EH (cell line): ENCODE measurements at regions not wholly inside any gene's neighbourhood (a gene's known extent, or its start where the extent isn't known, plus 50 kb on each side); places are given as distances from the start of the nearest gene placed in this dataset.

Source experiments
- DNase-seq: peaks from one replicate; pipeline ENCODE4 v3.0.0-alpha.2; 2015; ENCODE audit warnings: low read depth

- DNase-seq = no peak
Observed at GRCh38 chr5:153135411-153135810, 355.1 kb upstream of the GRIA1 start.

GRCh38 chr5:153136910-153137614, 353.4 kb upstream of the GRIA1 start:
- DNase-seq = no peak

- DNase-seq = peak; percentile 49
Observed at GRCh38 chr5:153147891-153148623, 342.4 kb upstream of the GRIA1 start.

- DNase-seq = no peak
Observed at GRCh38 chr5:153148624-153148976, 341.9 kb upstream of the GRIA1 start.

DNA sequence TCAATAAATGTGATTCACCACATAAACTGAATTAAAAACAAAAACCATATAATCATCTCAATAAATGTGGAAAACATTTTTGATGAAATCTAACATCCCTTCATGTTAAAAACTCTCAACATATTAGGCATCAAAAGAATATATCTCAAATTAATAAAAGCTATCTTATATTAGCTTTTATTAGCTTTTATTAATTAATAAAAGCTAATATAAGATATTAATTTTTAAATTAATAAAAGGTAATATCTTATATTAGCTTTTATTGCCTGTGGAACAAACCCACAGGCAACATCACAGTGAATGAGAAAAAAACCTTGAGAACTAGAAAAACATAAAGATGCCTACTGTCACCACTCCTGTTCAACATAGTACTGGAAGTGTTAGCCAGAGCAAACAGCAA, 338.9 kb upstream of the GRIA1 start:
- DNase-seq = no peak

GRCh38 chr5:153153086-153153485, 337.4 kb upstream of the GRIA1 start:
- peak; percentile 72 for DNase-seq

- peak; percentile 74 for DNase-seq
Observed at GRCh38 chr5:153157156-153157555, 333.3 kb upstream of the GRIA1 start.

DNA sequence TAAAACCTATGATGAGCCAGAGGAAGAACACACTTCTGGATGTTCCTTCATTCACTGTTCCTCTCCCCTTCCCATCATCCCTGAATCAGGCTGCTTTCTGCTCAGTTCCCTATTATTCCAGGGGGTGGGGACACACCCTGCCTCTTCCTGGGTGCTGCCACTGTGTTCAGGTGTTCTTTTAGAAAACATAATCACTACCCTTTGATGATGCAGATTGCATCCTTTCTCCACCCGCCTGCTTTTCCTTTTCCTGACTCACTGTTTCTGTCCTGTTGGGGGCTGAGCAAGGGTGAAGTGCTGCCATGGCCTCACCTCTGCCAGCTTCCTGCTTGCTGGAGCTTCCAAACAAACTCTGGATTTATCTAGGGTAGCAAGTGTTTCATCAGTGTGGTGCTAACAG, 331.9 kb upstream of the GRIA1 start:
- no peak for DNase-seq

- peak; percentile 68 for DNase-seq
Observed at GRCh38 chr5:153159616-153160015, 330.9 kb upstream of the GRIA1 start.

GRCh38 chr5:153168241-153168640, 322.2 kb upstream of the GRIA1 start:
- no peak for DNase-seq

- no peak for DNase-seq
Observed at GRCh38 chr5:153187503-153187902, 303.0 kb upstream of the GRIA1 start.

DNA sequence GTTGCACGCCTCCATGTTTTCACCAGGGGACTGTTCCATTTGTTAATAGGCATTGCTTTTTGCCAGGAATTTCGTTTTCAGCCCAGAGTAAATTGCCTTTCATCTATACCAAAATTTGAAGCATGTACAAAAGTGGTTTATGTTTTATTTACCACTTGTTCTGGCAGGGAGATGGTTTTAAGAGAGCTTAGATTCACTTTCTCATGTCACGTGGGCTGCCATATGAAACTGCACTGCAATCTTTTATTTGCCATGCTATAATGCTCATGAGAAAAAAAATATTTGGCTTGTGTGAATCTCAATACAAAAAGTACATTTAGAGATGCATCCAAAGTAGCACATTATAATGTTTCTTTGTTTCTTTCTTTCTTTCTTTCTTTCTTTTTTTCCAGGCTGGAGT, 284.1 kb upstream of the GRIA1 start:
- no peak for DNase-seq

GRCh38 chr5:153209016-153209415, 281.5 kb upstream of the GRIA1 start:
- DNase-seq = no peak

GRCh38 chr5:153209687-153210086, 280.8 kb upstream of the GRIA1 start:
- DNase-seq = no peak

- no peak for DNase-seq
Observed at GRCh38 chr5:153211076-153211475, 279.4 kb upstream of the GRIA1 start.

DNA sequence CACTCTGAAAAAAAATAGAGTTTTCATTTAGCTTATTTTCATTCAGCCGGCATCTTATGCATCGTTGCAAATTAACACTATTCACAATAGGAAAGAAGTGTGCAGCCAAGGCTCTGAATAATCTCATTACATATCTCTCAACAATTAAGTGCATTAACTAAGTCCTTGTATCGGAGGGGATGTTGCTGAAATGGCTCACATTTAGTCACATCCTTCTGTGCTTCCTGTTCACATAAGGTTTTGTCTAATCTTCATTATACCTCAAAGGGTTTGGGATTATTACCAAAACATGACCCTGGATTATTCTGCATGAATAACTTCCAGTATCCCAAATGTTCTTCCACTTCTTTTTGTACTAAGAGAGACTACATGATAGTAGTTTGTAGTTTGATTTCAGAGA, 278.0 kb upstream of the GRIA1 start:
- no peak for DNase-seq

- peak; percentile 51 for DNase-seq
Observed at GRCh38 chr5:153222936-153223335, 267.5 kb upstream of the GRIA1 start.

- no peak for DNase-seq
Observed at GRCh38 chr5:153223376-153223775, 267.1 kb upstream of the GRIA1 start.

- DNase-seq = no peak
Observed at GRCh38 chr5:153224651-153225050, 265.8 kb upstream of the GRIA1 start.

DNA sequence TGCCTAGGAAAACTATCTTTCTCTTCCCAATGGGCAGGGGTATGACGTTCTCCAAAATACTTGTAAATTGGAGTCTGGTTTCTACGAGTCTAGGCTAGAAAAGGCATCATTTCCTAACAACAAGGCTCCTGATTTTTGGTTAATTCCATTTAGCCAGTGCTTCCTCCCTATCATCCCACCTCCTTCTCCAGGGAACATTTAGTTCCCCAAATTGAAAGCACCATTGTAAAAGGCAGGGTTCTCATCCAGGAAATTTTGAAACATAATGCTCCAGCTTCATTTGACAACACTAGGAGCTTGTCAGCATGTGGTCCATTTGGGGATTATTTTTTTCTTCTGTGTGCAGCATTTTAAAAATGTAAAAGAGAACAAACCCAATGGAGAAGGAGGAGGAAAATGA, 256.5 kb upstream of the GRIA1 start:
- DNase-seq = no peak

DNA sequence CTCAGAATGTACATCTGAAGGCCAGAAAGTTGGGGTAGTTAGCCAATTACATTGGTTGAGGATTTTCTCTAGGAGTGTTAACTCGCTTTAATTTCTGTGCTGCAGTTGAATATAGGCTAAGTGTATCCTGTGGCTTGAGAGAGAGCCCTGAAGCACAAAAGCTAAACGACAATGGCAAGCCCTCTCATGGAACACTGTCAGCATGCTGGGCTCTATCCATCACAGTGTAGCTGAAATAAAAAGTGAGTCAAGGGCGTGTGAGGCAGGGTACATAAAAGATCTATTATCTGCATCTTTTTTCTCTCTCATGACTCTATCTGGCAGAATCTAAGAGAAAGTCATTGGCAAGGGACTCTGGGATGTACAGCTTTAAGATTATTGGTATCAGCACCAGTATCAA, 254.2 kb upstream of the GRIA1 start:
- DNase-seq = no peak

- DNase-seq = no peak
Observed at GRCh38 chr5:153237671-153238332, 252.7 kb upstream of the GRIA1 start.

DNA sequence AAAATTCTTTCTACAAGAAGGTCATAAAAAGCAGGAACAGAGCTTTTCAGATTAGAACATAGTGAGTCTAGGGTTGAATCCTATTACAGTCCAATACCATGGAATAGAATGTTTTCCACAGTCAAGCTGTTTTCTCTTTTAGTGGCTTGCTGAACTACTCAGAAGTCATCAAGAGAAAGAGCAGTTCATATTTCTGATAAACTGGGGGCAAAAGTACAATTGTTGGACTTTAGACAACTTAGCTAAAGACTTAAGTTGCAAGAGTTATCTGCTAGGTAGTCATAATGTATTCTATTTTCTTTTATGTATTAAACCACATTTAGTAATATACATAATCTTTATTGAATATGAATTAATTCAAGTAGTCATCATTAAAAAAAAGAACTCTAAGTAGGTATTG, 233.1 kb upstream of the GRIA1 start:
- no peak for DNase-seq
